HPDE6-E6E7 (cell line): ENCODE measurements at regions not wholly inside any gene's neighbourhood (a gene's known extent, or its start where the extent isn't known, plus 50 kb on each side); places are given as distances from the start of the nearest gene placed in this dataset.

ENCODE experiments used
- DNase-seq: peaks from one replicate; pipeline ENCODE4 v3.0.0; 2011; ENCODE audit warnings: missing footprints; ENCODE audit errors: extremely low spot score

- no peak for DNase-seq
Observed at GRCh38 chr5:136420168-136420898, 55.0 kb upstream of the TRPC7 start.

GRCh38 chr5:136418301-136418700, 53.0 kb upstream of the TRPC7 start:
- no peak for DNase-seq
